Stimulated activated CD4-positive, alpha-beta T cell treated with anti-CD3 and anti-CD28 coated beads, Interleukin-1b, Interleukin-23, amount 100 ng/mL, for 24 hours (primary cell): ENCODE measurements at regions not wholly inside any gene's neighbourhood (a gene's known extent, or its start where the extent isn't known, plus 50 kb on each side); places are given as distances from the start of the nearest gene placed in this dataset.

Source experiments
- DNase-seq, 4 experiments: peaks; one replicate each; pipeline ENCODE4 v3.0.0-alpha.2; 2020; ENCODE audit warnings: low read depth in 4 of 4, low spot score in 1 of 4

GRCh38 chr5:174307031-174307408, 261.5 kb downstream of the NSG2 start:
- no peak for DNase-seq

- no peak for DNase-seq
Measured at GRCh38 chr5:174307656-174308271, 262.3 kb downstream of the NSG2 start.

GRCh38 chr5:174309131-174309795, 263.8 kb downstream of the NSG2 start:
- no peak for DNase-seq

- DNase-seq = no peak
Measured at GRCh38 chr5:174310243-174310642, 264.7 kb downstream of the NSG2 start.

- DNase-seq = no peak
Measured at GRCh38 chr5:174310706-174311105, 265.2 kb downstream of the NSG2 start.

- no peak for DNase-seq
Measured at GRCh38 chr5:174311121-174311520, 265.6 kb downstream of the NSG2 start.

GRCh38 chr5:174311531-174312269, 266.2 kb downstream of the NSG2 start:
- peak; percentile 13 to 52 (median 45) for DNase-seq

- no peak for DNase-seq
Measured at GRCh38 chr5:174312270-174312617, 266.7 kb downstream of the NSG2 start.

GRCh38 chr5:174312641-174313040, 267.1 kb downstream of the NSG2 start:
- DNase-seq = no peak

- no peak for DNase-seq
Measured at GRCh38 chr5:174313615-174314014, 268.1 kb downstream of the NSG2 start.

GRCh38 chr5:174314261-174314660, 268.8 kb downstream of the NSG2 start:
- DNase-seq = no peak

GRCh38 chr5:174315471-174315870, 270.0 kb downstream of the NSG2 start:
- DNase-seq = no peak

GRCh38 chr5:174315871-174316270, 270.4 kb downstream of the NSG2 start:
- DNase-seq = no peak

- DNase-seq = no peak
Measured at GRCh38 chr5:174316326-174316725, 270.8 kb downstream of the NSG2 start.

GRCh38 chr5:174317256-174317894, 271.9 kb downstream of the NSG2 start:
- no peak for DNase-seq

GRCh38 chr5:174318578-174318977, 273.1 kb downstream of the NSG2 start:
- no peak for DNase-seq

- DNase-seq = no peak
Measured at GRCh38 chr5:174319551-174319950, 274.0 kb downstream of the NSG2 start.

- DNase-seq = no peak
Measured at GRCh38 chr5:174320051-174320450, 274.5 kb downstream of the NSG2 start.

GRCh38 chr5:174323878-174324281, 278.4 kb downstream of the NSG2 start:
- DNase-seq = no peak

GRCh38 chr5:174324680-174325079, 279.2 kb downstream of the NSG2 start:
- DNase-seq = no peak

GRCh38 chr5:174325431-174325830, 279.9 kb downstream of the NSG2 start:
- no peak for DNase-seq

GRCh38 chr5:174325961-174326360, 280.5 kb downstream of the NSG2 start:
- DNase-seq = no peak
